SK-N-SH (cell line): ENCODE measurements at regions not wholly inside any gene's neighbourhood (a gene's known extent, or its start where the extent isn't known, plus 50 kb on each side); places are given as distances from the start of the nearest gene placed in this dataset.

ENCODE experiments used
- CTCF ChIA-PET: fragments of 300-600, 350-600 bp; formaldehyde crosslinking; extraction: SDS; loops from one replicate; lab custom pipeline; 2021; lab: Yijun Ruan, JAX
- POLR2A ChIA-PET: fragments of 350-600 bp; sonication (Branson Sonifier 250); formaldehyde crosslinking; extraction: SDS; loops from one replicate; lab custom pipeline; 2020; ENCODE audit warnings: antibody characterized with exemption, inconsistent platforms; lab: Yijun Ruan, JAX
- DNase-seq: peaks from one replicate; pipeline ENCODE4 v3.0.0; 2012
- H2AFZ ChIP-seq: fragments of 200-600 bp; sonication (generic); 2 replicates; pipeline ENCODE4 v1.8.1; 2016; ENCODE audit warnings: antibody characterized with exemption, mild to moderate bottlenecking, low read depth
- H3F3A ChIP-seq: fragments of 200-600 bp; sonication (generic); replicated peaks from 2 replicates; pipeline ENCODE3; 2016; ENCODE audit warnings: antibody characterized with exemption, mild to moderate bottlenecking; ENCODE audit not compliant: insufficient read depth
- H3K27ac ChIP-seq, 2 experiments: fragments of 200-500 bp in 1 of 2; fragments of 200-600 bp in 1 of 2; sonication (Bioruptor generic) in 1 of 2; sonication (generic), shearing (Covaris generic) in 1 of 2; 2 replicates each; pipeline versions ENCODE4 v1.5.1 to v1.6.1; 2014 to 2016; ENCODE audit warnings: low read depth in 2 of 2, inconsistent platforms in 1 of 2, low read length in 1 of 2, mild to moderate bottlenecking in 1 of 2, mixed read lengths in 1 of 2
- H3K27me3 ChIP-seq: fragments of 200-600 bp; sonication (generic), shearing (Covaris generic); 2 replicates; pipeline ENCODE4 v1.6.1; 2016; ENCODE audit warnings: mixed run types; ENCODE audit not compliant: insufficient read depth
- H3K36me3 ChIP-seq, 2 experiments: fragments of 200-500 bp in 1 of 2; fragments of 200-600 bp in 1 of 2; sonication (Bioruptor generic) in 1 of 2; sonication (generic) in 1 of 2; replicated peaks in 1 of 2; 2 replicates each; pipeline versions ENCODE3 to v1.5.1; 2014 to 2016; ENCODE audit warnings: low read length in 1 of 2, mild to moderate bottlenecking in 1 of 2; ENCODE audit not compliant: insufficient read depth in 2 of 2, control insufficient read depth in 1 of 2
- H3K4me1 ChIP-seq, 2 experiments: fragments of 200-500 bp in 1 of 2; fragments of 200-600 bp in 1 of 2; sonication (Bioruptor generic) in 1 of 2; sonication (generic), shearing (Covaris generic) in 1 of 2; 2 replicates each; pipeline versions ENCODE4 v1.5.1 to v1.6.1; 2014 to 2016; ENCODE audit warnings: low read depth in 1 of 2, low read length in 1 of 2, mixed run types in 1 of 2; ENCODE audit not compliant: insufficient read depth in 2 of 2, control insufficient read depth in 1 of 2
- H3K4me2 ChIP-seq: fragments of 200-600 bp; sonication (generic), shearing (Covaris generic); 2 replicates; pipeline ENCODE4 v1.6.1; 2017; ENCODE audit warnings: mixed run types
- H3K4me3 ChIP-seq, 2 experiments: fragments of 200-500 bp in 1 of 2; fragments of 200-600 bp in 1 of 2; sonication (Bioruptor generic) in 1 of 2; sonication (generic), shearing (Covaris generic) in 1 of 2; 2 replicates each; pipeline versions ENCODE4 v1.5.1 to v1.8.1; 2014 to 2016; ENCODE audit warnings: low read depth in 2 of 2, inconsistent platforms in 1 of 2, low read length in 1 of 2, mild to moderate bottlenecking in 1 of 2, mixed read lengths in 1 of 2, moderate library complexity in 1 of 2
- H3K79me2 ChIP-seq: fragments of 200-600 bp; sonication (generic); 2 replicates; pipeline ENCODE4 v1.8.1; 2017; ENCODE audit warnings: mild to moderate bottlenecking; ENCODE audit not compliant: insufficient read depth
- H3K9ac ChIP-seq: fragments of 200-600 bp; sonication (generic); 2 replicates; pipeline ENCODE4 v1.6.1; 2017; ENCODE audit warnings: mixed run types
- H3K9me2 ChIP-seq: fragments of 200-600 bp; sonication (generic); 2 replicates; pipeline ENCODE4 v1.6.1; 2017; ENCODE audit warnings: mixed run types
- H3K9me3 ChIP-seq: fragments of 200-600 bp; sonication (generic); 2 replicates; pipeline ENCODE4 v1.6.1; 2017; ENCODE audit warnings: mixed run types, mild to moderate bottlenecking, moderate library complexity
- H4K20me1 ChIP-seq: fragments of 200-600 bp; sonication (generic); 2 replicates; pipeline ENCODE4 v1.6.1; 2017; ENCODE audit warnings: mild to moderate bottlenecking, mixed run types; ENCODE audit not compliant: insufficient read depth
- CHD2 ChIP-seq: fragments of 150-350 bp; IDR thresholded peaks from 2 replicates; pipeline ENCODE4 v1.6.1; 2018; ENCODE audit warnings: low read length; ENCODE audit not compliant: partially characterized antibody
- CTCF ChIP-seq: fragments of 200-600 bp; sonication (generic); IDR thresholded peaks from 2 replicates; pipeline ENCODE4 v1.6.1; 2017; ENCODE audit warnings: antibody characterized with exemption, mild to moderate bottlenecking, moderate library complexity
- EZH2phosphoT487 ChIP-seq: fragments of 200-600 bp; sonication (generic); IDR thresholded peaks from 2 replicates; pipeline ENCODE4 v1.6.1; 2017; ENCODE audit warnings: low read depth, mixed run types, mild to moderate bottlenecking, antibody characterized with exemption, moderate library complexity, borderline replicate concordance
- FOXJ3 ChIP-seq: sonication (generic); formaldehyde crosslinking; IDR thresholded peaks from 2 replicates; pipeline ENCODE4 v1.5.1; 2020; ENCODE audit warnings: mild to moderate bottlenecking, missing genetic modification reagents
- GATA2 ChIP-seq: sonication (generic); formaldehyde crosslinking; IDR thresholded peaks from 2 replicates; pipeline ENCODE4 v1.5.0; 2020; ENCODE audit warnings: mild to moderate bottlenecking, missing genetic modification reagents
- IRF3 ChIP-seq: fragments of 150-350 bp; IDR thresholded peaks from 2 replicates; pipeline ENCODE4 v1.6.1; 2016; ENCODE audit warnings: mild to moderate bottlenecking, low read depth, low read length
- JUND ChIP-seq: IDR thresholded peaks from 2 replicates; pipeline ENCODE4 v1.4.0; 2012
- MEF2A ChIP-seq: IDR thresholded peaks from 2 replicates; pipeline ENCODE4 v1.4.0; 2012; ENCODE audit warnings: low read depth, borderline replicate concordance
- NRF1 ChIP-seq: IDR thresholded peaks from 2 replicates; pipeline ENCODE4 v1.6.1; 2012; ENCODE audit warnings: low read depth, mild to moderate bottlenecking, low read length
- RCOR1 ChIP-seq: fragments of 150-350 bp; IDR thresholded peaks from 2 replicates; pipeline ENCODE4 v1.6.1; 2017; ENCODE audit warnings: antibody characterized with exemption, low read length
- SIN3A ChIP-seq: IDR thresholded peaks from 2 replicates; pipeline ENCODE4 v1.6.1; 2012; ENCODE audit warnings: low read depth, mild to moderate bottlenecking, low read length, moderate library complexity, borderline replicate concordance
- SMC3 ChIP-seq: IDR thresholded peaks from 2 replicates; pipeline ENCODE4 v1.6.1; 2012; ENCODE audit warnings: low read depth, low read length, improper control_type of control experiment
- TEAD4 ChIP-seq: IDR thresholded peaks from 2 replicates; pipeline ENCODE4 v1.4.0; 2012; ENCODE audit warnings: mild to moderate bottlenecking, borderline replicate concordance; ENCODE audit not compliant: insufficient read depth
- USF2 ChIP-seq: fragments of 150-350 bp; IDR thresholded peaks from 2 replicates; pipeline ENCODE4 v1.6.1; 2017; ENCODE audit warnings: antibody characterized with exemption, low read length, low read depth, borderline replicate concordance
- YY1 ChIP-seq: IDR thresholded peaks from 2 replicates; pipeline ENCODE4 v1.4.0; 2012; ENCODE audit warnings: low read depth, mild to moderate bottlenecking
- ZBTB33 ChIP-seq: IDR thresholded peaks from 2 replicates; pipeline ENCODE4 v1.4.0; 2012; ENCODE audit warnings: low read depth, borderline replicate concordance
- WGBS: methylation state at CpG from one replicate; pipeline ENCODE4 v1.1.6; 2017; ENCODE audit warnings: low lambda C conversion rate; 5-methylcytosine and 5-hydroxymethylcytosine counted together

GRCh38 chr10:124217031-124217430, 123.6 kb upstream of the CHST15 start:
- Histone ChIP-seq H2AFZ (no peak overlapping the region), H3K79me2 (no peaks in the 10 kb centered on the region), H3K4me1 (peaks cover 0 to 13% of the 10 kb centered on the region in 2 experiments; a peak in 1 of 4 replicates), H3K9ac (no peak overlapping the region), H3F3A (no peaks in the 10 kb centered on the region), H3K36me3 (no peaks in the 10 kb centered on the region), H3K4me2 (no peak overlapping the region)
- no peak for DNase-seq
- TF ChIP-seq SIN3A (no peak), EZH2phosphoT487 (no peak), JUND (no peak), SMC3 (no peak), IRF3 (no peak), NRF1 (no peak), ZBTB33 (no peak), GATA2 (no peak), MEF2A (no peak)
- TF ChIP-seq, all 33 proteins: peak for 0
- ChIA-PET CTCF (interaction anchor here (1.1 to 2.3 kb wide), 2 partner anchors 19 to 24 kb away, joined by 3 to 7 read pairs; no protein-coding TSS in a partner anchor), POLR2A (no interaction called here)
- H3K9me2 ChIP-seq, result no peaks in the 10 kb centered on the region
- H3K27ac ChIP-seq, result no peak overlapping the region
- no peaks in the 10 kb centered on the region for H3K9me3 ChIP-seq
- no peak overlapping the region for H3K4me3 ChIP-seq
- H3K27me3 ChIP-seq, result no peaks in the 10 kb centered on the region
- 54% methylated on average over 6 of the region's 9 CpGs for WGBS
- H4K20me1 ChIP-seq, result no peaks in the 10 kb centered on the region

GRCh38 chr10:124214610-124215375, 121.4 kb upstream of the CHST15 start:
- Histone ChIP-seq H3K27me3 (no peaks in the 10 kb centered on the region), H3K4me2 (no peak overlapping the region), H3K27ac (no peak overlapping the region), H3K9me2 (no peaks in the 10 kb centered on the region), H3K4me3 (no peak overlapping the region), H4K20me1 (no peaks in the 10 kb centered on the region), H2AFZ (no peak overlapping the region), H3K9ac (no peak overlapping the region), H3F3A (no peaks in the 10 kb centered on the region), H3K36me3 (no peaks in the 10 kb centered on the region), H3K9me3 (no peaks in the 10 kb centered on the region), H3K79me2 (no peaks in the 10 kb centered on the region)
- ChIA-PET POLR2A (no interaction called here), CTCF (interaction anchor here (0.5 to 1.3 kb wide), 2 partner anchors 133 to 174 kb away, joined by 3 read pairs; no protein-coding TSS in a partner anchor)
- WGBS, result 27% methylated on average over 9 of the region's 9 CpGs
- TF ChIP-seq CTCF (no peak), USF2 (no peak), EZH2phosphoT487 (no peak), TEAD4 (no peak), CHD2 (no peak), YY1 (no peak), RCOR1 (no peak), FOXJ3 (CRISPR knock-in tag) (no peak)
- TF ChIP-seq, all 33 proteins: peak for 0
- H3K4me1 ChIP-seq, result no peaks in the 10 kb centered on the region
- no peak for DNase-seq
